ENCODE measurements at regions not wholly inside any gene's neighbourhood (a gene's known extent, or its start where the extent isn't known, plus 50 kb on each side); places are given as distances from the start of the nearest gene placed in this dataset.

GRCh38 chr3:19744047-19744446 is 190.0 kb downstream of the EFHB start:
- no peak for TF ChIP-seq GATA2 (IDR thresholded peaks at IDR 0.05; ENCODE audit: low read depth, low read length)

GRCh38 chr3:19742935-19743334 is 191.1 kb downstream of the EFHB start:
- no peak for TF ChIP-seq GATA3 (IDR thresholded peaks at IDR 0.05; ENCODE audit: low read depth, low read length)
- TF ChIP-seq GATA2 (IDR thresholded peaks at IDR 0.05; ENCODE audit: low read depth, low read length), result no peak

- TF ChIP-seq GATA2 (IDR thresholded peaks at IDR 0.05; ENCODE audit: low read depth, low read length) (no peak), GATA3 (IDR thresholded peaks at IDR 0.05; ENCODE audit: low read depth, low read length) (no peak)
Measured at GRCh38 chr3:19739504-19739903, 194.5 kb downstream of the EFHB start.

GRCh38 chr3:19738846-19739245 is 195.2 kb downstream of the EFHB start:
- TF ChIP-seq GATA2 (IDR thresholded peaks at IDR 0.05; ENCODE audit: low read depth, low read length) (no peak), GATA3 (IDR thresholded peaks at IDR 0.05; ENCODE audit: low read depth, low read length) (no peak)

- TF ChIP-seq GATA2 (IDR thresholded peaks at IDR 0.05; ENCODE audit: low read depth, low read length) (no peak), GATA3 (IDR thresholded peaks at IDR 0.05; ENCODE audit: low read depth, low read length) (no peak)
Measured at GRCh38 chr3:19735111-19735510, 198.9 kb downstream of the EFHB start.

GRCh38 chr3:19734453-19734852 is 199.6 kb downstream of the EFHB start:
- TF ChIP-seq GATA3 (IDR thresholded peaks at IDR 0.05; ENCODE audit: low read depth, low read length), result no peak
- no peak for TF ChIP-seq GATA2 (IDR thresholded peaks at IDR 0.05; ENCODE audit: low read depth, low read length)

- no peak for TF ChIP-seq GATA3 (IDR thresholded peaks at IDR 0.05; ENCODE audit: low read depth, low read length)
- TF ChIP-seq GATA2 (IDR thresholded peaks at IDR 0.05; ENCODE audit: low read depth, low read length), result no peak
Measured at GRCh38 chr3:19725000-19725399, 209.0 kb downstream of the EFHB start.

- TF ChIP-seq GATA2 (IDR thresholded peaks at IDR 0.05; ENCODE audit: low read depth, low read length) (no peak), GATA3 (IDR thresholded peaks at IDR 0.05; ENCODE audit: low read depth, low read length) (no peak)
Measured at GRCh38 chr3:19717736-19718135, 216.3 kb downstream of the EFHB start.

- TF ChIP-seq GATA3 (IDR thresholded peaks at IDR 0.05; ENCODE audit: low read depth, low read length) (no peak), GATA2 (IDR thresholded peaks at IDR 0.05; ENCODE audit: low read depth, low read length) (no peak)
Measured at GRCh38 chr3:19711160-19711782, 222.7 kb downstream of the EFHB start.

- no peak for TF ChIP-seq GATA3 (IDR thresholded peaks at IDR 0.05; ENCODE audit: low read depth, low read length)
- no peak for TF ChIP-seq GATA2 (IDR thresholded peaks at IDR 0.05; ENCODE audit: low read depth, low read length)
Measured at GRCh38 chr3:19702416-19703078, 231.5 kb downstream of the EFHB start.

GRCh38 chr3:19688767-19689166 is 245.2 kb downstream of the EFHB start:
- TF ChIP-seq GATA2 (IDR thresholded peaks at IDR 0.05; ENCODE audit: low read depth, low read length) (no peak), GATA3 (IDR thresholded peaks at IDR 0.05; ENCODE audit: low read depth, low read length) (no peak)

- TF ChIP-seq GATA2 (IDR thresholded peaks at IDR 0.05; ENCODE audit: low read depth, low read length) (no peak), GATA3 (IDR thresholded peaks at IDR 0.05; ENCODE audit: low read depth, low read length) (no peak)
Measured at GRCh38 chr3:19668163-19668562, 265.9 kb downstream of the EFHB start.

- TF ChIP-seq GATA3 (IDR thresholded peaks at IDR 0.05; ENCODE audit: low read depth, low read length) (no peak), GATA2 (IDR thresholded peaks at IDR 0.05; ENCODE audit: low read depth, low read length) (no peak)
Measured at GRCh38 chr3:19662486-19662885, 271.5 kb downstream of the EFHB start.

- TF ChIP-seq GATA2 (IDR thresholded peaks at IDR 0.05; ENCODE audit: low read depth, low read length) (no peak), GATA3 (IDR thresholded peaks at IDR 0.05; ENCODE audit: low read depth, low read length) (no peak)
Measured at GRCh38 chr3:19652336-19652735, 281.7 kb downstream of the EFHB start.

- TF ChIP-seq GATA2 (IDR thresholded peaks at IDR 0.05; ENCODE audit: low read depth, low read length) (no peak), GATA3 (IDR thresholded peaks at IDR 0.05; ENCODE audit: low read depth, low read length) (no peak)
Measured at GRCh38 chr3:19645093-19645492, 288.9 kb downstream of the EFHB start.
